ENCODE measurements at regions not wholly inside any gene's neighbourhood (a gene's known extent, or its start where the extent isn't known, plus 50 kb on each side); places are given as distances from the start of the nearest gene placed in this dataset. TPM values are rescaled to one million over a fixed set of nuclear protein-coding genes. Genes with fewer than 3 reads are reported as not detected.

GRCh38 chr10:43715334-43715733 is 66.7 kb upstream of the ZNF32 start:
- DNase-seq: no peak

- no peak for DNase-seq
Measured at GRCh38 chr10:43712821-43713584, 64.3 kb upstream of the ZNF32 start.

GRCh38 chr10:43710772-43711471 is 62.2 kb upstream of the ZNF32 start:
- no peak for DNase-seq

- no peak for DNase-seq
Measured at GRCh38 chr10:43708262-43708661, 59.6 kb upstream of the ZNF32 start.

GRCh38 chr10:43707770-43708169 is 59.1 kb upstream of the ZNF32 start:
- DNase-seq: peak; percentile 22

GRCh38 chr10:43706166-43706565 is 57.5 kb upstream of the ZNF32 start:
- DNase-seq: no peak

- no peak for DNase-seq
Measured at GRCh38 chr10:43703286-43703685, 54.6 kb upstream of the ZNF32 start.

- DNase-seq: no peak
Measured at GRCh38 chr10:43702936-43703281, 54.2 kb upstream of the ZNF32 start.

- no peak for DNase-seq
Measured at GRCh38 chr10:43702213-43702935, 53.7 kb upstream of the ZNF32 start.

- DNase-seq: no peak
Measured at GRCh38 chr10:43701295-43701694, 52.6 kb upstream of the ZNF32 start.

- peak; percentile 24 for DNase-seq
Measured at GRCh38 chr10:43700306-43700705, 51.6 kb upstream of the ZNF32 start.

- peak; percentile 34 for DNase-seq
Measured at GRCh38 chr10:43699516-43699915, 50.8 kb upstream of the ZNF32 start.

Small RNA genes in the stretch of these regions (small RNA-seq; reads per million reads assigned to genes)
- not detected for gene UQCRHP3 (ENCODE audit: low replicate concordance)

All from skin of body (tissue), 2 donors.